AG04450 (cell line): ENCODE measurements at regions not wholly inside any gene's neighbourhood (a gene's known extent, or its start where the extent isn't known, plus 50 kb on each side); places are given as distances from the start of the nearest gene placed in this dataset.
"Not testable (repeated sequence)": the region's sequence is repeated elsewhere in the genome, so short reads cannot be mapped to it uniquely, and the experiment has no call there.

ENCODE experiments used
- CTCF ChIA-PET: fragments of 300-600, 350-600 bp; formaldehyde crosslinking; extraction: SDS; loops from one replicate; lab custom pipeline; 2022; ENCODE audit warnings: antibody characterized with exemption, inconsistent platforms; lab: Charles Lee
- POLR2A ChIA-PET: fragments of 350-600 bp; formaldehyde crosslinking; extraction: SDS; loops from one replicate; lab custom pipeline; 2021; ENCODE audit warnings: antibody characterized with exemption, inconsistent platforms; lab: Yijun Ruan, JAX
- DNase-seq: peaks from one replicate; pipeline ENCODE4 v3.0.0-alpha.2; 2011; ENCODE audit warnings: low read depth, low spot score
- H3K27ac ChIP-seq: one replicate; pipeline ENCODE4 v1.5.1; 2012; ENCODE audit warnings: low read depth, low read length, control low read depth
- H3K27me3 ChIP-seq: one replicate; pipeline ENCODE4 v1.6.0; 2012; ENCODE audit warnings: low read length; ENCODE audit not compliant: control insufficient read depth, insufficient read depth
- H3K4me3 ChIP-seq: 2 replicates; pipeline ENCODE4 v1.5.1; 2011; ENCODE audit warnings: mild to moderate bottlenecking, low read depth, low read length, control low read depth
- H3K9me3 ChIP-seq: 2 replicates; pipeline ENCODE4 v1.5.1; 2012; ENCODE audit warnings: low read length; ENCODE audit not compliant: control insufficient read depth, insufficient read depth
- TF ChIP-seq, protein P1 (sequence below): IDR thresholded peaks from 2 replicates; pipeline ENCODE4 v1.5.1; 2011; ENCODE audit warnings: low read depth, low read length, control low read depth, inconsistent platforms

- DNase-seq: no peak
- no peaks in the 10 kb centered on the region for H3K27me3 ChIP-seq
- no peak overlapping the region for H3K4me3 ChIP-seq
- no peak overlapping the region for H3K27ac ChIP-seq
- POLR2A ChIA-PET: no interaction called here
- CTCF ChIA-PET: no interaction called here
- peaks cover 23% of the 10 kb centered on the region for H3K9me3 ChIP-seq
- TF ChIP-seq, protein P1, sequence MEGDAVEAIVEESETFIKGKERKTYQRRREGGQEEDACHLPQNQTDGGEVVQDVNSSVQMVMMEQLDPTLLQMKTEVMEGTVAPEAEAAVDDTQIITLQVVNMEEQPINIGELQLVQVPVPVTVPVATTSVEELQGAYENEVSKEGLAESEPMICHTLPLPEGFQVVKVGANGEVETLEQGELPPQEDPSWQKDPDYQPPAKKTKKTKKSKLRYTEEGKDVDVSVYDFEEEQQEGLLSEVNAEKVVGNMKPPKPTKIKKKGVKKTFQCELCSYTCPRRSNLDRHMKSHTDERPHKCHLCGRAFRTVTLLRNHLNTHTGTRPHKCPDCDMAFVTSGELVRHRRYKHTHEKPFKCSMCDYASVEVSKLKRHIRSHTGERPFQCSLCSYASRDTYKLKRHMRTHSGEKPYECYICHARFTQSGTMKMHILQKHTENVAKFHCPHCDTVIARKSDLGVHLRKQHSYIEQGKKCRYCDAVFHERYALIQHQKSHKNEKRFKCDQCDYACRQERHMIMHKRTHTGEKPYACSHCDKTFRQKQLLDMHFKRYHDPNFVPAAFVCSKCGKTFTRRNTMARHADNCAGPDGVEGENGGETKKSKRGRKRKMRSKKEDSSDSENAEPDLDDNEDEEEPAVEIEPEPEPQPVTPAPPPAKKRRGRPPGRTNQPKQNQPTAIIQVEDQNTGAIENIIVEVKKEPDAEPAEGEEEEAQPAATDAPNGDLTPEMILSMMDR: no peak
These were observed 457.5 kb downstream of the ACTR3B start for GRCh38 chr7:153217032-153217431.

DNA sequence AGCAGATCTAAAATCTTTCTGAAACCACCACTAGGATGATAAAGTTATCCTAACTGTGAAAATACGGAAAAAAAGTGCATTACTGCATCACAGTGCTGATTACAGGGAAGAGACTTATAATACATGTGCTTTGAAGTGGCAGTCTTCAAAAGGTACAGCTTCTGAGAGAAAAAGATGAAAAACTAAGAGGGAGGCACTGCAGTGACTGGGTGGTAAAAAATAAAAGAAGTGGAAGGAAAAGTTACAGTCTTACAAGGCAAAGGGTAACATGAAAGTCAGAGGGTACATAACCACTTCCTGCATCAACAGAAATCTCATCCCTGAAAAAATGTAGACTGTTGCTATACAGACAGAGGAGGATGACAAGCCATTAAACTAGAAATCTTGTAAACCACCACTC lies 465.3 kb downstream of the ACTR3B start:
- H3K4me3 ChIP-seq: no peak overlapping the region
- ChIA-PET CTCF (no interaction called here), POLR2A (no interaction called here)
- no peak overlapping the region for H3K27ac ChIP-seq
- DNase-seq: no peak
- H3K27me3 ChIP-seq: no peaks in the 10 kb centered on the region
- TF ChIP-seq, protein P1: no peak
- peaks cover 11% of the 10 kb centered on the region for H3K9me3 ChIP-seq

- H3K27me3 ChIP-seq, H3K4me3 ChIP-seq, POLR2A ChIA-PET, CTCF ChIA-PET, DNase-seq, H3K27ac ChIP-seq: not testable (repeated sequence)
- peaks cover 12% of the 10 kb centered on the region; the same call in 1 of the 2 replicates for H3K9me3 ChIP-seq
These were observed 485.6 kb downstream of the ACTR3B start for GRCh38 chr7:153245136-153245535.

DNA sequence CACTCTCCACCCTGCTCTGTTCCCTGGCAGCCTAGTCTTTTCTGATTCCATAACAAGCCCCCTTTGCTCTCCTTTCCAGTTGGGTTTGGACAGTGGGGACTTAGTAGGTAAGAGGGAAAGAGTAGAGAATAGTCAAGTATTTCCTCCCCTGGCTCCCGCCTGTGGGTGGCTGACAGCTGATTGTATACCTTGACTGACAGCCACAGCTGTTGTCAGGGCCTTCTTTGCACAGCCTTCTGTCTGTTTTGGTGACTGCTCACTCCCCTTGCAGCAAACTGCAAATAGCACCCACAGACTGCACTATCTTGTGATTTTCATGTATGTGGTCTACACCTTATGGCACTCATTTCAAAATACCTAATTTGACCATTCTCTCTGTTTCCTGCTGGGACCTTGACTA lies 486.3 kb downstream of the ACTR3B start:
- TF ChIP-seq, protein P1: no peak
- H3K27ac ChIP-seq: no peak overlapping the region
- ChIA-PET CTCF (no interaction called here), POLR2A (no interaction called here)
- H3K27me3 ChIP-seq: no peaks in the 10 kb centered on the region
- no peak for DNase-seq
- no peak overlapping the region for H3K4me3 ChIP-seq
- peaks cover 13% of the 10 kb centered on the region for H3K9me3 ChIP-seq

DNA sequence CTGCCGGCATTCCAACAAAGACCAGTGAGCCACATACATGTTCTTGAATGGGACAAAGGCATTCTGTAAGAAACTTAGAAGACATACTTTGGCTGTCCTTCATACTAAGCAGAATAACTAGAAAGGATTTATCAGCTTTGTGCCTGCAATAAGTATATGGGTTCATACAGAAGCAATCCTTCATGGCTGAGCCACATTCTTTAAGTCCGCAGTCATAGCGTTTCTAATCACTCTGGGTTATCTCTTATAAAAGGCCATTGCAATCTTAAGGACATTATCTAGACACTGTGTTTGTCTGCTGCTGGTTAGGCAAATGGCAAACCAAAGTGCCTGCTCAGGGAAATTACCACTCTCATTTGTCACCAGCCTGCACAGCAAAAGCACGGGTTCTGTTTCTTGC lies 488.4 kb downstream of the ACTR3B start:
- CTCF ChIA-PET: no interaction called here

More for the DNA sequence above, 488.4 kb downstream of the ACTR3B start:
- POLR2A ChIA-PET: no interaction called here
- Histone ChIP-seq H3K27me3 (no peaks in the 10 kb centered on the region), H3K4me3 (no peak overlapping the region), H3K27ac (no peak overlapping the region), H3K9me3 (peaks cover 23% of the 10 kb centered on the region)
- DNase-seq: no peak
- TF ChIP-seq, protein P1: no peak
